Inflammatory macrophage treated with lipopolysaccharide for 1 hour (primary cell): ENCODE measurements at regions not wholly inside any gene's neighbourhood (a gene's known extent, or its start where the extent isn't known, plus 50 kb on each side); places are given as distances from the start of the nearest gene placed in this dataset.
"Not testable (repeated sequence)": the region's sequence is repeated elsewhere in the genome, so short reads cannot be mapped to it uniquely, and the experiment has no call there.

Experiments
- DNase-seq, 2 donors: peaks; one replicate each; pipeline ENCODE4 v3.0.0-alpha.2; 2020 to 2022

DNA sequence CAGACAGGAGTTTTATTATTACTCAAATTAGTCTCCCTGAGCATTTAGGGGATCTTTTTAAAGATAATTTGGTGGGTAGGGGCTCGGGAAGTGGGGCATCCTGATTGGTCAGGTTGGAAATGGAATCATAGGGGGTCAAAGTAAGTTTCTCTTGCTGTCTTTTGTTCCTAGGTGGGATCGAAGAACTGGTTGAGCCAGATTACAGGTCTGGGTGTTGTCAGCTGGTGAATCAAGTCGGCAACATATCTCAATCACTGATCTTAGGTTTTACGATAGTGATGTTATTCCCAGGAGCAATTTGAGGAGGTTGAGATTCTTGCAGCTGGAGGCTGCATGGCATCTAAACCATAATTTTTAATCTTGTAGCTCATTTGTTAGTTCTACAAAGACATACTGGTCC, 629.5 kb upstream of the AMOT start:
- no peak for DNase-seq

DNA sequence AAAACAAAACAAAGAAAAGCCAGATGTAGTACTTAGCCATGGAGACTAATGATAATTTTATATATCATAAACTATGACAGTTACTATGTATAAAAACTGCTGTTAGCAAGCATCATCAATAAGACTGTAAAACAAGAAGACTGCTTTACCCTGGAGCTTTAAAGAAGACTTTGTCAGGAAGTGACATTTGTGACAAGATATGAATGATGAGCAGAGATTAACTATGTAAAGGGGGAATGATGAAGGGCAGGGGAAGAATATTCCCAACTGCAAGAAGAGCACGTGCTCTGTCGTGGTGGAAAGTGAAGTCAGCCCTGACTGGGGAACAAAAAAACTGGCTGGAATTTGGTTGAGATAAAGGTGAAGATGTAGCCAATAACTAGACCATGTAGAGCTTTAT, 617.1 kb upstream of the AMOT start:
- no peak for DNase-seq

DNA sequence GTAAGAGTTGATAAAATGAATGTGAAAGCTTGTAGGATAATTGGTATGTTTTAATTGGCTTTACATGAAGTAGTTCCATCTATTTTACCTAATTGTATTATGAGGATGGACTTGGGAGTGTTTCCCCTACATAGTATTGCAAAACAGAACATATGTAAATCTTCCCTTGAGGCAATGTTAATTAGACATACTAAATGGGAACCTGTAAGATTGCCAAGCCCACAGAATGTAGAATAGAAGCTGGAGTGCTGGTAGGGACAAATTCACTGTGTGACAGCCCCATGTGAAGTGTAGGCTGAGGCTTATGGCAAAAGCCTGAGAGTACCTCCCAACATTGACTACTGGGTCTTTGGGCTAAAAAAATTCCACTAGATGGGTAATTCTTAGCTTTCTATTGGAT, 615.0 kb upstream of the AMOT start:
- DNase-seq, result no peak

DNA sequence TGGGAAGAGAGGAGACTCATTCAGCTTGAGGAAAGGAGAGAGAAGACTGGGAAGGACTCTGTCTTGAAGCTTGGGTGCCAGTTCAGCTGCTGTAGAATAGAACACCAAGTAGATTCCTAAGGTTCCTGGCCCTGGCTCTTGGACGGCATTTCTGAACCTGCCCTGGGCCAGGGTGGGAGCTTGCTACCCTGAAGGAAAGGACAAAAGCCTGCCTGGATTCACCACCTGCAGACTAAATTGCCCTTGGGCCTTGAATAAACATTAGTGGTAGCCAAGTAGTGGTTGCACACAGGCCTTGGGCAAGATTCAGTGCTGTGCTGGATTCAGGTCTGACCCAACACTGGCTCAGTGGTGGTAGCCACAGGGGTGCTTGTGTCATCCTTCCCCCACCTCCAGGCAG, 588.4 kb upstream of the AMOT start:
- DNase-seq, result no peak

DNA sequence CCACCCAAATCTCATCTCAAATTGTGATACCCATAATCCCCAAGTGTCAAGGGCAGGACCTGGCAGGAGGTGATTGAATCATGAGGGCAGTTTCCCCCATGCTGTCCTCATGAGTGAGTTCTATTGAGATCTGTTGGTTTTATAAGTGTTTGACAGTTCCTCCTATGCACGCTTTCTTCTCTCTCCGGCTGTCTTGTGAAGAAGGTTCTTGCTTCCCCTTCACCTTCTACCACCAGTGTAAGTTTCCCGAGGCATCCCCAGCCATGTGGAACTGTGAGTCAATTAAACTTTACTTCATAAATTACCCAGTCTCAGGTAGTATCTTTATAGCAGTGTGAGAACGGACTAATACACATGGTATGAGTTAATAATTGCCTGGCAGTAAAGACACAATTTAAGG, 581.7 kb upstream of the AMOT start:
- DNase-seq, result no peak

DNA sequence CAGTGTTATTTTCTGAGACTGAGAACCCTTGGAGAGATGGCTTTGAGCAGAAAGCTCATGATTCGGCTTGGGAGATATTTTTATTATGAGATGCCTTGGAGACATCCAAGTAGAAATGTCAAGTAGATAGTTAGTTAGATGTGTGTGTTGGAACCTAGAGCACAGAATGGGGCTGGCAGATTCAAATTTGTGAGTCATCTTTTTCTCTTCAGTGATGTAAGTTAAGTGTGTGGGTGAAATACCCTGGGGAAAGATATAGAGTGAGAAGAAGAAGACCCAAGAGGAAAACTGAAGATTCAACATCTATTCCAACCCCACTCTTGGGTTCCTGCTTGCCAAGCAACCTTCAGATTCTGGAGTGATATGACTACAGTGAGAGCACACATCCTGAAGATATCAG, 580.8 kb upstream of the AMOT start:
- DNase-seq, result no peak

DNA sequence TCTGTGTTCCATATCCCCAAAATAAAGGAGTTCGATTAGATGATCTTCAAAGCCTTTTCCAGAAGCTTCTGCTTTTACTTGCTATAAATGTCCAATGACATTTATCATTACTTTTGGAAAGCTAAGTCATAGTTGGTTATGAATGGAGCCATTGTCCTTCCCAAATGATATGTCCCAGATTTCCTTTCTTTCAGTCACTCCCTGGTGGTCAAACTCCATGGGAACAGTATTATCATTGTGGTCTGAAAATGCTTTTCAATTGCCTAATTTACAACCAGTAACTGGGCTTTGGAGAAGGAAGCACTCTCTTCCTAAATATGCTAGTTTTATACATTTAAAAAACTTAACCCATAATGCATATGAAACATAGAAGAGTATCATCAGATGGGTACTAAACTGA, 571.5 kb upstream of the AMOT start:
- no peak for DNase-seq

DNA sequence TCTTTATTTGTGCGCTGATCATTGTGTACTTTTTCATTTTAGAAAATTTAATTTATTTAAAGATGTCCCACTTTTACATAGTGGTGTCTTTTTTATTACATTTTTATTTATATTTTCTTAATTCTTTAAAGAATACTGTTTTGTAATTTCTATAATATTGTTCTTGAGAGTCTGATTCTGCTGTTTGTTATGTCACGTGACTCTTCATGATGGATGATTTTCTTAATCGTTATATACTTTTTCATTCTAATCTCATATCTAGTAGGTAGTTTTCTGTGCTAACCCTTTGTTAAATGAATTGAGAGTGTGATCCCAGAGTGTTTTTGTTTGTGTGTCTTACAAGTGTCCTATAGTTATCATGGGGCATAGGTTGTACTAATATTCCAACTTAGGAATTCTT, 568.2 kb upstream of the AMOT start:
- DNase-seq, result no peak

DNA sequence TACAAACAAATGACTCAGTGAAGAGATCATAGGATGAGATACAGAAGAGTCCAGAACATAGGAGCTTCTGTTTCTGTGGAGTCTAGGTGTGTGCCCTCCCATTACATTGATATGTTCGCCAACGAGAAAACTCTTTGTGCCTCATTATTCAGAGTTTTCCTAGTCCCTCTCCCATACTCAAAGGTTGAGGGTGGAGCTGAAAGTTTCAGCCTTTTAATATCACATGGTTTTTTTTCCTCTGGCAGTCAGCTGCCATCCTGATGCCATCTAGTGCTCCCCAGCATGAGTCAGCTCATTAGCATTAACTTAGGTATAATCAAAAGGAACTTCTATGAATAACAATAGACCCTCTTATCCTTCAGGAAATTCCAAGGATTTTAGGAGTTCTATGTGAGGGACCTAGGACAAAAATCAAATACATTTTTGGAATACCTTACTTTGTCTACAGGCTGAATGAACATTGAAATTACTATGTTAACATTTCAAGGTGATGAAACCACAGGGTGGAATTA, 559.6 kb upstream of the AMOT start:
- no peak for DNase-seq

DNA sequence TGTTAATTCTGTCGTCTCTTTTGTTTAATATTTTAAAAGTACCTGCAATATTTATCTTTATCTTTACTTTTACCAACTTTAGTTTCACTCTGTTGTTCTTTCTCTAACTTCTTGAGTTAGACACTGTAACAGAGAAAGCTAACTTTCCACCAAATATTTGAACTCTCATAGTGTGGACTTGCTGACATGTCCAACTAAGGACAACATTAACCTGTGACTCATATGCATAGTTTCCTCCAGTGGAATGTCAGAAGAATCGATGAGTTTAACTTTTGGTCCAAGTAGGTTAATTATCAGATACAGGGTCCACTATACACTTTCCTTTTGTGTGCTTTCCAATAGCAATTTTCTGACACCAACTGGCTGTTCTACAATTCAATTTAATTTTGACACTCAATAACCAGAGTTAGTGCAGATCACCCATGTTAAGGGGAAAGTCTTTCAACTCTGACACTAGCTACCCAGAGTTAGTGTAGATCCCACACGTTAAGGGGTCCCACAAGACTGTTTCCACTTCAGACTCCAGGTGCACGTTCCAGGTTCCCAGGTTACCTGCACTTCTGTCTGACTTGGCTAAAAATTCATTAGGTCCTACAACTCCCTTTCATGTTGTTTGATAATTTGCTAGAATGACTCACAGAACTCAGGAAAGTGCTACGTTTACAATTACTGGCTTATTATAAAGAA, 559.0 kb upstream of the AMOT start:
- DNase-seq, result no peak

DNA sequence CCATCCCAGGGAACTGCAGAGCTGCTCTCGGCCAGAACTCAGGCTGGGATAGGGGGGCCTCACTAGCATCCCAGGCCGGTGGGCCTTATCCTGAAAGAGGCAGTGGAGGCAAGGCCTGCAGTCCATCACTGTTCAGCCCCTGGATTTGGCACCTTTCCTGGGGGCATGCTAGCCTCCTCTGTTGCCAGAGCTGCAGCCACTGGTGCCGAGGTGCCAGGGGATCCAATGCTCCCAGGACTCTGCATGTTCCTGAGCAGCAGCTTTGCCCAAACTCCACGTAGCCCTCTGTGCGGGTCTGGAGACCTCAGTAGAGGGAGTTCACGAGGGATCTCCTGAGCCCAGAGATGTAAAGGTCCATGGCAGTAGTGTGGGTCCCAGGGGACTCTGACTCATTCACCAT, 551.7 kb upstream of the AMOT start:
- no peak for DNase-seq

DNA sequence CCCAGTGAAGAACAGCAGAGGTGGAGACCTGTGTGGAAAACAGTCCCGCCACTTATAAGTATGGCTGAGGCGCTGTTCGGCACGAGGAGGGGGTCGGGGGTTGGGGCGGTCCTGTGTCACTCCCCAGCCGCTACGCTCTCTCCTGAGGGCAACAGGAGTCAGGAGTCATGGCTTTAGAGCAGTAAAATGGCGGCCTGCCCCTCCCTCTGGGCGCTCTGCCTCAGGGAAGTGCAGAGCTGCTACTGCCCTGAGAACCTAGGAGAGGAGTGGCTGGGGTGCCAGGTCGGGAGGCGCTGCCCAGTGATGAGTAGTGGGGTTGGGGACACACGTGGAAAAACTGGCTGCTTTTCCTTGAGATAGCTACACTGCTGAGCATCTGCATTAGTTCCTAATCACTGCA, 551.2 kb upstream of the AMOT start:
- DNase-seq, result no peak

DNA sequence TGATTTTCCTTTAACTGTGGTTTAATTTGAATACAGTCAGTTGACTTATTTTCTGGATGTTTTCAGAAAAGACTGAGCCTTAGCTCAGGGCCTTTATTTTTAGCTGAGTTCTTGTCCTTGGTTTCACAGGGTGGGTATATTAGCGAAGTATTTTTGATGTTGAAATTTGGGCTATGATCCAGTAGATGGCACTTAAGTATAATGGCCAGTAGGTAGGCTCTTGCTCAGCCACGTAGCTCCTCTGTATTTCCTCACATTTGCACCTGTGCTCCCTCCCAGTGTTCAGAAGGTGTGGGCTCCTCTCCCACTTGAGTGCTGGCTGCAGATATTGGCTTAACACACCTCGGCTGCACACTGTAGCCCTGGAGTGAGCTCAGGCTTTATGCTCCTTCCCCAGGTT, 549.9 kb upstream of the AMOT start:
- no peak for DNase-seq

DNA sequence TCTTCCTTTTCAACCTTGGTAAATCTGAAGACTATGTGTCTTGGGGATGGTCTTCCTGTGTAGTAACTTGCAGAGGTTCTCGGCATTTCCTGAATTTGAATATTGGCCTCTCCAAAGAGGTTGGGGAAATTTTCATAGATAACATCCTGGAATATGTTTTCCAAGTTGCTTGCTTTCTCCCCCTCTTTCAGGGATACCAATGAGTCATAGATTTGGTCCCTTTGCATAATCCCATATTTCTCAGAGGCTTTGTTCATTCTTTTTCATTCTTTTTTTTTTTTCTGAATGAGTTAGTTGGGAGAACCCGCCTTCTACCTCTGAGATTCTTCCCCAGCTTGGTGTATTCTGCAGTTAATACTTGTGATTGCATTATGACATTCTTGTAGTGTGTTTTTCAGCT, 549.2 kb upstream of the AMOT start:
- no peak for DNase-seq

DNA sequence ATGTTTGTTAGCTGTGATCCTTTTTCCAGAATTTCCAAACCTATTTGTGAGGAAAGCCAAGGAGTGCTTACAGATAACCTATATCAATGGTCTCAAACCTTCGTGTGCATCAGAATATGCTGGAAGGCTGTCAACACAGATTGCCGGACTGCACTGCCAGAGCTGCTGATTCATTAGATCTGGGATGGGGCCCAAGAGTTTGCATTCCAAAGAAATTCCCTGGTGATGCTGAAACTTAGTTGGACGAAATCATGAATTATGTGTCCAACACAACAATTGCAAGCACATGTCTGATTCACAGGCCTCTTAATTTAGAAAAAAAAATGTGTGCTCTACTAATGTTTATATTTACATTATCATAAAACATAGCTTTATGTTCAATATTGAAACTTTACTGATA, 544.0 kb upstream of the AMOT start:
- DNase-seq, result no peak

DNA sequence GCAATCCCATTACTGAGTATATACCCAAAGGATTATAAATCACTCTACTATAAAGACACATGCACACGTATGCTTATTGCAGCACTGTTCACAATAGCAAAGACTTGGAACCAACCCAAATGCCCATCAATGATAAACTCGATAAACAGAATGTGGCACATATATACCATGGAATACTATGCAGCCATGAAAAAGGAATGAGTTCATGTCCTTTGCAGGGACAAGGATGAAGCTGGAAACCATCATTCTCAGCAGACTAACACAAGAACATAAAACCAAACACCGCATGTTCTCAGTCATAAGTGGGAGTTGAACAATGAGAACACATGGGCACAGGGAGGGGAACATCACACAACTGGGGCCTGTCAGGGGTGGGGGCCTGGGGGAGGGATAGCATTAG, 532.8 kb upstream of the AMOT start:
- not testable (repeated sequence) for DNase-seq

DNA sequence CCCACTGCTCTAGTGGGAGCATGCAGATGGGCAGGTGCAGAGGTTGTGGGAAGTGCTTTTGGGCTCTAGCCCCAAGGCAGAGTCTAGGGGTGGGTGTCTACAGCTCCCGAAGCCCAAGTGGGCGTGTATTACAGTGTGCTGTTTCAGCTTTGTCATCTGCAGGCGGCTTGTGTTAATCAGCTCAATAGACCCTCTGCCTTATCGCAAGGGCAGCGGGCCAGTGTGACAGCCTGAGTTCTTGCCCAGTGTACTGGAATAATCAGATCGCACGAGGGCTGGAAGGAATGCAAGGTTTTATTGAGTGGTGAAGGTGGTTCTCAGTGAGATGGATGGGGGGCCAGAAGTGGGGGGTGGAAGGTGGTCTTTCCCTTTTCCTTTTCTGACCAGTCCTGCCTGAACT, 529.4 kb upstream of the AMOT start:
- no peak for DNase-seq

DNA sequence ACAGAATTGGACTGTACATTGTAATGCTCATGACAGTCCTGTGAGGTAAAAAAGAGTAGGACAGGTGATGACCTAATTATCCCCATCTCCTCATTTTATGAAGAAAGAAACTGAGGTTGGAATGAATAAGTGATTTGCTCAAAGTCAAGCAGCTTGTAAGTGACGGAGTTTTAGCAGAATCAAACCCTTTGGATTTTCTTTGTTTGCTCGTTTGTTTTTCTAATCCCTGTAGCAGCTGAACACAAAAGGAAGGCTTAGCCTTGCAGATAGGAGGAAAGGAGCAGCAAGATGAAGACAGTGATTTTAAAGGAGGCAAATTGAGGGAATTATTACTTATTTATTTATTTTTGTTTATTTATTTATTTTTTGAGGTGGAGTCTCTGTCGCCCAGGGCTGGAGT, 528.4 kb upstream of the AMOT start:
- no peak for DNase-seq

DNA sequence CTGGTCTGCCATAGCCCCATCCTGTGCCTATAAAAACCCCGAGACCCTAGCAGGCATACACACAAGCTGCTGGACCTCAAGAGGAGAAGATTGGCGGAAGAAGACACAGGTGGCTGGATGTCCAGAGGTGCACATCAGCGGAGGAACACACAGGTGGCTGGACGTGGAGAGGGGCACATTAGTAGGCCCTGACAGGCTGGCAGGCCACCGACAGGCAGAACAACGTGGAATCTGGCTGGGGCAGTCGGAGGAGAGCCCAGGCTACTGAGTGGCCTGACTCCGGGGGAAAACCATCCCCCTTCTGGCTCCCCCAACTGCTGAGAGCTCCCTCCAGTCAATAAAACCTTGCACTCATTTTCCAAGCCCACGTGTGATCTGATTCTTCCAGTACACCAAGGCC, 512.5 kb upstream of the AMOT start:
- no peak for DNase-seq

DNA sequence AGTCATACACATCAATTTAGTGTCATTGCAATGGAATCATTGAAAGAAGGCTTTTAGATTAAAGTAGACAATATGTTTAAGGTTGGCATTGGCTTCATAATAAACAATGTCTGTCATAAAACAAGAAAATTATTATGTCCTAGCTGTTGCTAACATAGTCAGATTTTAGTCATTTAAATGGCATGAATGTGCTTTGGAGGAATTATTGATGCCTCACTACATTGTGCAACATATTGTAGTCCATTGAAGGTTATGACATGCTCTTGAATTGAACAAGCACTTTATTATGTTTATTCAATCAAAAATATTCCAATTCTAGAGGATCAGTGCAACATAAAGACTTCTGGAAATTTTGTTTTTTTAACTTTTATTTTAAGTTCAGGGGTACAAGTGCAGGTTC, 489.8 kb upstream of the AMOT start:
- no peak for DNase-seq

DNA sequence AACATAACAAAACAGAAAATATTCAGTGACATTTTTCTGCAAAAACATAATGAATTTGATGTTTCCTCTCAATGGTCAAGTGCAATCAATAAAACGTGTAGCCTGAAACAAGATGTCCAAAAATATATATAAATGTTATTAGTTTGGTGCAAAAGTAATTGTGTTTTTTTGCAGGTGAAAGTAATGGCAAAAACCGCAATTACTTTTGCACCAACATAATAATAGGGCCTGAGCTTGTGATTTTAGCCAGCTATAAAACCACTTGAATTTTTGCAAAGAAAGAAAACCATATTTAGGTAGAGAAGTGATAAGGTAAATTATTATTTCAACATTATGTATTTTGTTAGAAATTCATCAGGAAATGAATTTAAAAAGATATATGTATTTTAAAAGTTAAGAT, 475.3 kb upstream of the AMOT start:
- no peak for DNase-seq

DNA sequence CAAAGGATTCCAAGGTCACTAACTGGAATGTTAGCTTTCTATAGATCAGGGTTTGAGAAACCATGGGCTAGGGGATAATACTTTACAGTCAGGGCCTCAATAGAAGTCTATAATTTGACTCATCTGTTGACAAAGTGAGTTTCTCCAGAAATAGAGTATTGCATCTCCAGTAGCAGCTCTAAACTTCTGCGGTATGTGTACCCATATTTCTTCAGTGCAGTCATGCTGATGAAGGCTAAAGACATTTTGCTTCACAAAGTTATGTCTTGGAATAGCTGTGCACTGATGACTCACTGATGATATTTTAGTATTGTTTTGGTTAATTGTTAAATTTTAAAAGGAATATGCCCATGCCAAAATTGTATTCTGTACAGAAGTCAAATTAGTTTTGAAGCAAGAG, 464.9 kb upstream of the AMOT start:
- DNase-seq, result no peak

DNA sequence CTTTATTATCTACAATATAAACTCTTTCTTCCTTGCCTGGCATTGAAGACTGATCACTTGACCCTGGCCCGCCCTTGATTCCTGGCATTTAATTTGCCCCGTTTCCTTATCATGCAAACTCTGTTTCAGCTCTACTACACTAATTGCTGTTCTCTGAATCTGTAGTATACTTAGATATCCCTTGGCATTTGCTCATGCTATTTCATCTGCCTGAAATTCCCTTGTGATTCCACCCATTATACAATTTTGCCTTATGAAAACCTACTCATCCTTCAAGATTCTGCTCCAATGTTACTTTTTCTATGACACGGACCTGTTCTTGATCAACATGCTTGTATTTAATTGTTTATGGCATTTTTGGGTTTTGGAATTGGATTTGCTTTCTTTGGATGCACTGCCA, 459.9 kb upstream of the AMOT start:
- DNase-seq, result no peak

DNA sequence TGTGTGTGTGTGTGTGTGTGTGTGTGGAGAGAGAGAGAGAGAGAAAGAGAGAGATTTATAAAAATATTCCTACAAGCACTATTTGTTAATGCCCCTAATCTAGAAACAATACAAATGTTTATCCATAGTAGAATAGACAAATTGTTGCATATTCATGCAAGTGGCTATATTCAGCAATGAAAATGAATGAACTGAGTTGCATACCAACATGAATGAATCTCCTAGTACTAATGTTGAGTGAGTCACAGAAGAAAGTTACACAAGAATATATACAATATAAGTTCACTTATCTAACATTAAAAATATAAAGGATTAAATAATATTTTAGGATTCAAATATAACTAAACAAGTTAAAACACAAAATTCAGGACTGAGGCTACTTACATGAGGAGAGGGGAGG, 456.8 kb upstream of the AMOT start:
- no peak for DNase-seq

DNA sequence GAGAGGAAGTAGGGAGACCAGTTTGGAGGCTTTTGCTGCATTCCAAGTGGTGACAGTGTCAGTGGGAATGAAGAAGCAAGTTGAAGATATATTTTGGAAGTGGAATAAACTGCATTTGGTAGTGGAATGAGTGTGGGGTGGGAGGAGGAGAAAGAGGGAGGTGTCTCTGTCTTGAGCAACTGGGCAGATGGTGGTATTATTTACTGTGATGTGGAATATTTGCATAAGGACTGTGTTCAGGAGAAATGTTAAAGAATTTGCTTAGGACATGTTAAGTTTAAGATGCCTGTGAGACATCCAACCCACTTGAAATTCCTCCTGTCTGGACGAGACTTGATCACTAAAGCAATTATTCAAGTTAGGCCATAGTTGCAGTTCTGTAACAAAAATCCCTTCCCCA, 448.9 kb upstream of the AMOT start:
- DNase-seq, result no peak

DNA sequence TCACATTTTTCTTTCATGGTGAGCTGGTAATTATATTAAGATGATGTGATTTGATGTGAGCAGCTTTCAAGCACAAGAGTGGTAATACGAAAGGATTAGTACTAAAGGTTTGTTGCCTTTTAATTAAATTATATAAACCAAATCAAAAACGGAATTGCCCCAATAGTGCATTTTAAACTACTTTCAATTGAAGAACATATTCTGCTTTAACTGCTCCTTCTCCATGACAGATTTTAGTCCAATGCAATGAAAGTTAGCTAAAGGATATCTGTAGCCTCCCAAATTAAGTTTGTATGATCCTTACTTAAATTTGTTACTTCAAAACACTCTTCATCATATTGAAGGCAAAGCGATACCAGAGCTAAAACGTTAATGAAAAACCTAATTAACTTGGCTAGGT, 447.1 kb upstream of the AMOT start:
- no peak for DNase-seq
